ENCODE measurements at regions not wholly inside any gene's neighbourhood (a gene's known extent, or its start where the extent isn't known, plus 50 kb on each side); places are given as distances from the start of the nearest gene placed in this dataset.

GRCh38 chr1:86258101-86258500 is 101.5 kb upstream of the COL24A1 start:
- H3K4me3 ChIP-seq (ENCODE audit: low read depth, low read length) = no peak overlapping the region
- TF ChIP-seq CTCF (conservative IDR thresholded peaks at IDR 0.05; ENCODE audit: low read depth, low read length) = no peak
- peak; percentile 1 for DNase-seq (ENCODE audit: low read depth)

- no peak for TF ChIP-seq CTCF (conservative IDR thresholded peaks at IDR 0.05; ENCODE audit: low read depth, low read length)
- no peak overlapping the region for H3K4me3 ChIP-seq (ENCODE audit: low read depth, low read length)
- DNase-seq (ENCODE audit: low read depth) = no peak
Observed at GRCh38 chr1:86247597-86248279, 91.2 kb upstream of the COL24A1 start.

GRCh38 chr1:86245566-86246190 is 89.1 kb upstream of the COL24A1 start:
- DNase-seq (ENCODE audit: low read depth) = no peak
- H3K4me3 ChIP-seq (ENCODE audit: low read depth, low read length) = no peak overlapping the region
- TF ChIP-seq CTCF (conservative IDR thresholded peaks at IDR 0.05; ENCODE audit: low read depth, low read length) = no peak

GRCh38 chr1:86239894-86240293 is 83.3 kb upstream of the COL24A1 start:
- TF ChIP-seq CTCF (conservative IDR thresholded peaks at IDR 0.05; ENCODE audit: low read depth, low read length) = no peak
- no peak for DNase-seq (ENCODE audit: low read depth)
- H3K4me3 ChIP-seq (ENCODE audit: low read depth, low read length) = no peak overlapping the region

GRCh38 chr1:86239490-86239889 is 82.9 kb upstream of the COL24A1 start:
- TF ChIP-seq CTCF (conservative IDR thresholded peaks at IDR 0.05; ENCODE audit: low read depth, low read length) = no peak
- DNase-seq (ENCODE audit: low read depth) = no peak
- no peak overlapping the region for H3K4me3 ChIP-seq (ENCODE audit: low read depth, low read length)

- DNase-seq (ENCODE audit: low read depth) = no peak
- TF ChIP-seq CTCF (conservative IDR thresholded peaks at IDR 0.05; ENCODE audit: low read depth, low read length) = no peak
Observed at GRCh38 chr1:86238226-86238625, 81.7 kb upstream of the COL24A1 start.

GRCh38 chr1:86235852-86236251 is 79.3 kb upstream of the COL24A1 start:
- DNase-seq (ENCODE audit: low read depth) = no peak
- no peak overlapping the region for H3K4me3 ChIP-seq (ENCODE audit: low read depth, low read length)
- TF ChIP-seq CTCF (conservative IDR thresholded peaks at IDR 0.05; ENCODE audit: low read depth, low read length) = no peak

More at GRCh38 chr1:86238226-86238625, 81.7 kb upstream of the COL24A1 start:
- H3K4me3 ChIP-seq (ENCODE audit: low read depth, low read length) = no peak overlapping the region
